BE2C (cell line): ENCODE measurements at regions not wholly inside any gene's neighbourhood (a gene's known extent, or its start where the extent isn't known, plus 50 kb on each side); places are given as distances from the start of the nearest gene placed in this dataset.

Experiments used
- DNase-seq: peaks from one replicate; pipeline ENCODE4 v3.0.0-alpha.2; 2020
- H3K27me3 ChIP-seq: fragments of 250-450 bp; sonication (Bioruptor Pico); 2 replicates; pipeline ENCODE4 v1.5.1; 2020; ENCODE audit warnings: mild to moderate bottlenecking
- H3K36me3 ChIP-seq: fragments of 250-450 bp; sonication (Bioruptor Pico); 2 replicates; pipeline ENCODE4 v1.5.1; 2020; ENCODE audit warnings: mild to moderate bottlenecking
- H3K4me1 ChIP-seq: fragments of 250-450 bp; sonication (Bioruptor Pico); 2 replicates; pipeline ENCODE4 v1.5.1; 2020
- H3K4me3 ChIP-seq: 2 replicates; pipeline ENCODE4 v1.5.1; 2011; ENCODE audit warnings: low read depth, low read length
- H3K9me3 ChIP-seq: fragments of 250-450 bp; sonication (Bioruptor Pico); 2 replicates; pipeline ENCODE4 v1.5.1; 2020
- TF ChIP-seq, protein P1 (sequence below): IDR thresholded peaks from 2 replicates; pipeline ENCODE4 v1.5.1; 2012; ENCODE audit warnings: mild to moderate bottlenecking, low read depth, low read length

GRCh38 chr7:45384499-45384898 lies 189.7 kb upstream of the ADCY1 start:
- no peaks in the 10 kb centered on the region for H3K9me3 ChIP-seq
- H3K36me3 ChIP-seq: no peaks in the 10 kb centered on the region
- no peaks in the 10 kb centered on the region for H3K27me3 ChIP-seq
- H3K4me3 ChIP-seq: no peak overlapping the region
- DNase-seq: no peak
- no peaks in the 10 kb centered on the region for H3K4me1 ChIP-seq
- TF ChIP-seq, protein P1, sequence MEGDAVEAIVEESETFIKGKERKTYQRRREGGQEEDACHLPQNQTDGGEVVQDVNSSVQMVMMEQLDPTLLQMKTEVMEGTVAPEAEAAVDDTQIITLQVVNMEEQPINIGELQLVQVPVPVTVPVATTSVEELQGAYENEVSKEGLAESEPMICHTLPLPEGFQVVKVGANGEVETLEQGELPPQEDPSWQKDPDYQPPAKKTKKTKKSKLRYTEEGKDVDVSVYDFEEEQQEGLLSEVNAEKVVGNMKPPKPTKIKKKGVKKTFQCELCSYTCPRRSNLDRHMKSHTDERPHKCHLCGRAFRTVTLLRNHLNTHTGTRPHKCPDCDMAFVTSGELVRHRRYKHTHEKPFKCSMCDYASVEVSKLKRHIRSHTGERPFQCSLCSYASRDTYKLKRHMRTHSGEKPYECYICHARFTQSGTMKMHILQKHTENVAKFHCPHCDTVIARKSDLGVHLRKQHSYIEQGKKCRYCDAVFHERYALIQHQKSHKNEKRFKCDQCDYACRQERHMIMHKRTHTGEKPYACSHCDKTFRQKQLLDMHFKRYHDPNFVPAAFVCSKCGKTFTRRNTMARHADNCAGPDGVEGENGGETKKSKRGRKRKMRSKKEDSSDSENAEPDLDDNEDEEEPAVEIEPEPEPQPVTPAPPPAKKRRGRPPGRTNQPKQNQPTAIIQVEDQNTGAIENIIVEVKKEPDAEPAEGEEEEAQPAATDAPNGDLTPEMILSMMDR: no peak

- TF ChIP-seq, protein P1: no peak
- Histone ChIP-seq H3K36me3 (no peaks in the 10 kb centered on the region), H3K4me3 (no peak overlapping the region), H3K27me3 (no peaks in the 10 kb centered on the region), H3K9me3 (no peaks in the 10 kb centered on the region), H3K4me1 (no peaks in the 10 kb centered on the region)
- DNase-seq: no peak
These were observed 186.3 kb upstream of the ADCY1 start for GRCh38 chr7:45387837-45388236.

DNA sequence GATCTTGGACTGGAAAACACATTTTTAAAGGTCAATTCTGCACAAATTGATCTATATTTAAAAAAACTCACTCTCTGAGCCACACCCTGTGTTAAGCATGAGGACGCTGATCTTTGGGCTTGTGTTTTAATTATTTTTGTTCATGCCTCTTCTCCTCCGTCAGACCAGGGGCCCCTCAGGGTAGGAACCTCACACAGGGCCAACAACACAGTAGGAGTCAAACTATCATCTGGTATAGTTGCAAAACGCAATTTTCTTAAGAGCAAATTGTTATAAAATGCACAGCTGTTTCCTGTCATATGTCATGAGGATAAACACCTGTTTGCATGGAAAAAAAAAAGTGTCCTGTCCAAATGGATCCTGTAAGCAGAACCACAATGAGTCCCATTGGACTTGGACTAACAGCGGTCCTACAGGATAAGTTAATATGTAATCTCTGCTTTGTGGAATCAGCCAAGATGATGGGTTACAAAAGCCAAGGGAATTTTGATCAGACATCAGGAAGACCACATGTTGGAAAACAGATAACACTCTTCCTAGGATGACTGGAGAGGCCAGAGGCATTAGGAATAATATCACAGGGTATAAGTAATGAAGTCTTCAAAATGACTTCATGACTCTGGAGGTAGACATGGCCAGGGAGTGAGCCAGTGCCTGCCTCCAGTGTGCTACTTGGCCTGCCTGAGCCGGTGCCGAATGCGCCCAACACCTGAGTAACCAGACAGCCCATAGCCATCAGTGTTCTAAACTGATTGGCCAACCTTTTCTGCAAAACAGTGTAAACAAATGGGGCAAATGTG lies 184.9 kb upstream of the ADCY1 start:
- Histone ChIP-seq H3K4me3 (no peak overlapping the region), H3K4me1 (no peaks in the 10 kb centered on the region), H3K9me3 (no peaks in the 10 kb centered on the region), H3K36me3 (no peaks in the 10 kb centered on the region), H3K27me3 (no peaks in the 10 kb centered on the region)
- TF ChIP-seq, protein P1: no peak
- DNase-seq: no peak

- no peaks in the 10 kb centered on the region for H3K4me1 ChIP-seq
- TF ChIP-seq, protein P1: no peak
- H3K9me3 ChIP-seq: no peaks in the 10 kb centered on the region
- H3K27me3 ChIP-seq: no peaks in the 10 kb centered on the region
- no peak overlapping the region for H3K4me3 ChIP-seq
- no peak for DNase-seq
- H3K36me3 ChIP-seq: no peaks in the 10 kb centered on the region
These were observed 184.0 kb upstream of the ADCY1 start for GRCh38 chr7:45390180-45390579.

- Histone ChIP-seq H3K27me3 (no peaks in the 10 kb centered on the region), H3K4me3 (no peak overlapping the region), H3K36me3 (no peaks in the 10 kb centered on the region), H3K4me1 (no peaks in the 10 kb centered on the region), H3K9me3 (no peaks in the 10 kb centered on the region)
- TF ChIP-seq, protein P1: no peak
- DNase-seq: no peak
These were observed 183.4 kb upstream of the ADCY1 start for GRCh38 chr7:45390731-45391130.

- H3K4me1 ChIP-seq: no peaks in the 10 kb centered on the region
- no peaks in the 10 kb centered on the region for H3K27me3 ChIP-seq
- H3K4me3 ChIP-seq: no peak overlapping the region
- no peak for DNase-seq
- no peaks in the 10 kb centered on the region for H3K36me3 ChIP-seq
- H3K9me3 ChIP-seq: no peaks in the 10 kb centered on the region
- TF ChIP-seq, protein P1: no peak
These were observed 182.3 kb upstream of the ADCY1 start for GRCh38 chr7:45391618-45392451.
